ENCODE measurements at regions not wholly inside any gene's neighbourhood (a gene's known extent, or its start where the extent isn't known, plus 50 kb on each side); places are given as distances from the start of the nearest gene placed in this dataset.
A peak's percentile ranks its signal among the peaks of the same experiment; 100 is the strongest.
"Not testable (repeated sequence)": the region's sequence is repeated elsewhere in the genome, so short reads cannot be mapped to it uniquely, and the experiment has no call there.

GRCh38 chr6:91904586-91905164 lies 1317.8 kb upstream of the MAP3K7 start:
- no peaks in the 10 kb centered on the region for H3K36me3 ChIP-seq (ENCODE audit: control insufficient read depth in 5 of 5, insufficient read depth in 5 of 5, low read length in 5 of 5)
- no peaks in the 10 kb centered on the region for H3K27me3 ChIP-seq (ENCODE audit: control insufficient read depth in 5 of 5, insufficient read depth in 4 of 5, low read length in 5 of 5)
- H3K27ac ChIP-seq (ENCODE audit: low read depth, low read length), result no peak overlapping the region
- no peak overlapping the region for H3K4me3 ChIP-seq (ENCODE audit: low read depth in 1 of 5, low read length in 5 of 5)
- H3K4me1 ChIP-seq (ENCODE audit: control insufficient read depth in 5 of 5, insufficient read depth in 5 of 5, low read length in 5 of 5), result no peaks in the 10 kb centered on the region
- H3K9ac ChIP-seq (ENCODE audit: low read length in 5 of 5), result no peak overlapping the region
- H3K9me3 ChIP-seq (ENCODE audit: control insufficient read depth in 5 of 5, low read length in 5 of 5), result peaks cover 0 to 2% (median 0%) of the 10 kb centered on the region in 5 donors

GRCh38 chr6:91895599-91896285 lies 1308.9 kb upstream of the MAP3K7 start:
- no peak overlapping the region for H3K4me3 ChIP-seq (ENCODE audit: low read depth in 1 of 5, low read length in 5 of 5)
- no peaks in the 10 kb centered on the region for H3K36me3 ChIP-seq (ENCODE audit: control insufficient read depth in 5 of 5, insufficient read depth in 5 of 5, low read length in 5 of 5)
- no peaks in the 10 kb centered on the region for H3K4me1 ChIP-seq (ENCODE audit: control insufficient read depth in 5 of 5, insufficient read depth in 5 of 5, low read length in 5 of 5)
- H3K27ac ChIP-seq (ENCODE audit: low read depth, low read length), result no peak overlapping the region
- H3K27me3 ChIP-seq (ENCODE audit: control insufficient read depth in 5 of 5, insufficient read depth in 4 of 5, low read length in 5 of 5), result no peaks in the 10 kb centered on the region
- peaks cover 2 to 14% (median 11%) of the 10 kb centered on the region in 5 donors for H3K9me3 ChIP-seq (ENCODE audit: control insufficient read depth in 5 of 5, low read length in 5 of 5)
- no peak overlapping the region for H3K9ac ChIP-seq (ENCODE audit: low read length in 5 of 5)

- Histone ChIP-seq H3K9me3 (ENCODE audit: control insufficient read depth in 5 of 5, low read length in 5 of 5) (peaks cover 0 to 21% (median 16%) of the 10 kb centered on the region in 5 donors), H3K36me3 (ENCODE audit: control insufficient read depth in 5 of 5, insufficient read depth in 5 of 5, low read length in 5 of 5) (no peaks in the 10 kb centered on the region), H3K9ac (ENCODE audit: low read length in 5 of 5) (no peak overlapping the region), H3K27me3 (ENCODE audit: control insufficient read depth in 5 of 5, insufficient read depth in 4 of 5, low read length in 5 of 5) (no peaks in the 10 kb centered on the region), H3K27ac (ENCODE audit: low read depth, low read length) (no peak overlapping the region), H3K4me3 (ENCODE audit: low read depth in 1 of 5, low read length in 5 of 5) (peak overlapping the region in 2 of 5 donors; percentile 6 to 25), H3K4me1 (ENCODE audit: control insufficient read depth in 5 of 5, insufficient read depth in 5 of 5, low read length in 5 of 5) (no peaks in the 10 kb centered on the region)
Measured at GRCh38 chr6:91886183-91886795, 1299.4 kb upstream of the MAP3K7 start.

GRCh38 chr6:91881791-91882190 lies 1294.9 kb upstream of the MAP3K7 start:
- not testable (repeated sequence) for H3K4me1 ChIP-seq (ENCODE audit: control insufficient read depth in 5 of 5, insufficient read depth in 5 of 5, low read length in 5 of 5); H3K36me3 ChIP-seq (ENCODE audit: control insufficient read depth in 5 of 5, insufficient read depth in 5 of 5, low read length in 5 of 5); H3K27me3 ChIP-seq (ENCODE audit: control insufficient read depth in 5 of 5, insufficient read depth in 4 of 5, low read length in 5 of 5); H3K9ac ChIP-seq (ENCODE audit: low read length in 5 of 5); H3K4me3 ChIP-seq (ENCODE audit: low read depth in 1 of 5, low read length in 5 of 5); H3K27ac ChIP-seq (ENCODE audit: low read depth, low read length)
- peaks cover 0 to 14% (median 11%) of the 10 kb centered on the region in 5 donors for H3K9me3 ChIP-seq (ENCODE audit: control insufficient read depth in 5 of 5, low read length in 5 of 5)

GRCh38 chr6:91879386-91879995 lies 1292.6 kb upstream of the MAP3K7 start:
- Histone ChIP-seq H3K27ac (ENCODE audit: low read depth, low read length) (no peak overlapping the region), H3K9me3 (ENCODE audit: control insufficient read depth in 5 of 5, low read length in 5 of 5) (no peaks in the 10 kb centered on the region), H3K9ac (ENCODE audit: low read length in 5 of 5) (no peak overlapping the region), H3K27me3 (ENCODE audit: control insufficient read depth in 5 of 5, insufficient read depth in 4 of 5, low read length in 5 of 5) (no peaks in the 10 kb centered on the region), H3K36me3 (ENCODE audit: control insufficient read depth in 5 of 5, insufficient read depth in 5 of 5, low read length in 5 of 5) (no peaks in the 10 kb centered on the region), H3K4me1 (ENCODE audit: control insufficient read depth in 5 of 5, insufficient read depth in 5 of 5, low read length in 5 of 5) (no peaks in the 10 kb centered on the region), H3K4me3 (ENCODE audit: low read depth in 1 of 5, low read length in 5 of 5) (no peak overlapping the region)

- Histone ChIP-seq H3K4me1 (ENCODE audit: control insufficient read depth in 5 of 5, insufficient read depth in 5 of 5, low read length in 5 of 5) (no peaks in the 10 kb centered on the region), H3K27me3 (ENCODE audit: control insufficient read depth in 5 of 5, insufficient read depth in 4 of 5, low read length in 5 of 5) (no peaks in the 10 kb centered on the region), H3K9ac (ENCODE audit: low read length in 5 of 5) (no peak overlapping the region), H3K36me3 (ENCODE audit: control insufficient read depth in 5 of 5, insufficient read depth in 5 of 5, low read length in 5 of 5) (no peaks in the 10 kb centered on the region), H3K9me3 (ENCODE audit: control insufficient read depth in 5 of 5, low read length in 5 of 5) (no peaks in the 10 kb centered on the region), H3K27ac (ENCODE audit: low read depth, low read length) (no peak overlapping the region), H3K4me3 (ENCODE audit: low read depth in 1 of 5, low read length in 5 of 5) (no peak overlapping the region)
Measured at GRCh38 chr6:91877994-91878393, 1291.1 kb upstream of the MAP3K7 start.

GRCh38 chr6:91874971-91875370 lies 1288.1 kb upstream of the MAP3K7 start:
- Histone ChIP-seq H3K27me3 (ENCODE audit: control insufficient read depth in 5 of 5, insufficient read depth in 4 of 5, low read length in 5 of 5) (no peaks in the 10 kb centered on the region), H3K9ac (ENCODE audit: low read length in 5 of 5) (no peak overlapping the region), H3K4me1 (ENCODE audit: control insufficient read depth in 5 of 5, insufficient read depth in 5 of 5, low read length in 5 of 5) (no peaks in the 10 kb centered on the region), H3K9me3 (ENCODE audit: control insufficient read depth in 5 of 5, low read length in 5 of 5) (no peaks in the 10 kb centered on the region), H3K4me3 (ENCODE audit: low read depth in 1 of 5, low read length in 5 of 5) (no peak overlapping the region), H3K27ac (ENCODE audit: low read depth, low read length) (no peak overlapping the region), H3K36me3 (ENCODE audit: control insufficient read depth in 5 of 5, insufficient read depth in 5 of 5, low read length in 5 of 5) (no peaks in the 10 kb centered on the region)

- H3K36me3 ChIP-seq (ENCODE audit: control insufficient read depth in 5 of 5, insufficient read depth in 5 of 5, low read length in 5 of 5), result no peaks in the 10 kb centered on the region
- H3K27ac ChIP-seq (ENCODE audit: low read depth, low read length), result no peak overlapping the region
- no peak overlapping the region for H3K4me3 ChIP-seq (ENCODE audit: low read depth in 1 of 5, low read length in 5 of 5)
- H3K27me3 ChIP-seq (ENCODE audit: control insufficient read depth in 5 of 5, insufficient read depth in 4 of 5, low read length in 5 of 5), result no peaks in the 10 kb centered on the region
- H3K9me3 ChIP-seq (ENCODE audit: control insufficient read depth in 5 of 5, low read length in 5 of 5), result no peaks in the 10 kb centered on the region
- H3K9ac ChIP-seq (ENCODE audit: low read length in 5 of 5), result no peak overlapping the region
- peaks cover 0 to 8% (median 0%) of the 10 kb centered on the region in 5 donors for H3K4me1 ChIP-seq (ENCODE audit: control insufficient read depth in 5 of 5, insufficient read depth in 5 of 5, low read length in 5 of 5)
Measured at GRCh38 chr6:91868539-91869202, 1281.8 kb upstream of the MAP3K7 start.

- H3K4me3 ChIP-seq (ENCODE audit: low read depth in 1 of 5, low read length in 5 of 5), result no peak overlapping the region
- H3K27ac ChIP-seq (ENCODE audit: low read depth, low read length), result no peak overlapping the region
- no peaks in the 10 kb centered on the region for H3K36me3 ChIP-seq (ENCODE audit: control insufficient read depth in 5 of 5, insufficient read depth in 5 of 5, low read length in 5 of 5)
- H3K9me3 ChIP-seq (ENCODE audit: control insufficient read depth in 5 of 5, low read length in 5 of 5), result no peaks in the 10 kb centered on the region
- H3K4me1 ChIP-seq (ENCODE audit: control insufficient read depth in 5 of 5, insufficient read depth in 5 of 5, low read length in 5 of 5), result peaks cover 0 to 8% (median 2%) of the 10 kb centered on the region in 5 donors
- no peak overlapping the region for H3K9ac ChIP-seq (ENCODE audit: low read length in 5 of 5)
- no peaks in the 10 kb centered on the region for H3K27me3 ChIP-seq (ENCODE audit: control insufficient read depth in 5 of 5, insufficient read depth in 4 of 5, low read length in 5 of 5)
Measured at GRCh38 chr6:91865889-91866288, 1279.0 kb upstream of the MAP3K7 start.

- no peak overlapping the region for H3K9ac ChIP-seq (ENCODE audit: low read length in 5 of 5)
- no peaks in the 10 kb centered on the region for H3K27me3 ChIP-seq (ENCODE audit: control insufficient read depth in 5 of 5, insufficient read depth in 4 of 5, low read length in 5 of 5)
- H3K4me1 ChIP-seq (ENCODE audit: control insufficient read depth in 5 of 5, insufficient read depth in 5 of 5, low read length in 5 of 5), result peaks cover 0 to 14% (median 2%) of the 10 kb centered on the region in 5 donors
- no peak overlapping the region for H3K27ac ChIP-seq (ENCODE audit: low read depth, low read length)
- H3K4me3 ChIP-seq (ENCODE audit: low read depth in 1 of 5, low read length in 5 of 5), result no peak overlapping the region
- no peaks in the 10 kb centered on the region for H3K36me3 ChIP-seq (ENCODE audit: control insufficient read depth in 5 of 5, insufficient read depth in 5 of 5, low read length in 5 of 5)
- H3K9me3 ChIP-seq (ENCODE audit: control insufficient read depth in 5 of 5, low read length in 5 of 5), result no peaks in the 10 kb centered on the region
Measured at GRCh38 chr6:91864911-91865310, 1278.0 kb upstream of the MAP3K7 start.

Data from subcutaneous abdominal adipose tissue (tissue), 5 donors.